Inflammatory macrophage treated with lipopolysaccharide for 4 hours (primary cell): ENCODE measurements at regions not wholly inside any gene's neighbourhood (a gene's known extent, or its start where the extent isn't known, plus 50 kb on each side); places are given as distances from the start of the nearest gene placed in this dataset.
A peak's percentile ranks its signal among the peaks of the same experiment; 100 is the strongest.
"Not testable (repeated sequence)": the region's sequence is repeated elsewhere in the genome, so short reads cannot be mapped to it uniquely, and the experiment has no call there.

Source experiments
- DNase-seq: peaks from one replicate; pipeline ENCODE4 v3.0.0-alpha.2; 2020

GRCh38 chr3:86793786-86794185, 197.2 kb downstream of the VGLL3 start:
- DNase-seq: no peak

- DNase-seq: no peak
These were observed 198.6 kb downstream of the VGLL3 start for GRCh38 chr3:86792316-86792715.

GRCh38 chr3:86790884-86791549, 199.9 kb downstream of the VGLL3 start:
- no peak for DNase-seq

- no peak for DNase-seq
These were observed 202.6 kb downstream of the VGLL3 start for GRCh38 chr3:86788371-86788770.

- DNase-seq: no peak
These were observed 203.9 kb downstream of the VGLL3 start for GRCh38 chr3:86787091-86787490.

- no peak for DNase-seq
These were observed 205.6 kb downstream of the VGLL3 start for GRCh38 chr3:86785386-86785785.

GRCh38 chr3:86782866-86783265, 208.1 kb downstream of the VGLL3 start:
- DNase-seq: no peak

GRCh38 chr3:86782286-86782685, 208.7 kb downstream of the VGLL3 start:
- no peak for DNase-seq

GRCh38 chr3:86774082-86774691, 216.8 kb downstream of the VGLL3 start:
- DNase-seq: peak; percentile 14

GRCh38 chr3:86772699-86773098, 218.2 kb downstream of the VGLL3 start:
- no peak for DNase-seq

GRCh38 chr3:86771741-86772512, 219.0 kb downstream of the VGLL3 start:
- no peak for DNase-seq

GRCh38 chr3:86766331-86766730, 224.6 kb downstream of the VGLL3 start:
- DNase-seq: no peak

GRCh38 chr3:86757322-86758179, 233.4 kb downstream of the VGLL3 start:
- not testable (repeated sequence) for DNase-seq

- DNase-seq: no peak
These were observed 242.9 kb downstream of the VGLL3 start for GRCh38 chr3:86748015-86748414.

GRCh38 chr3:86744051-86744450, 246.9 kb downstream of the VGLL3 start:
- DNase-seq: no peak

GRCh38 chr3:86743233-86743632, 247.7 kb downstream of the VGLL3 start:
- no peak for DNase-seq

GRCh38 chr3:86740751-86741150, 250.2 kb downstream of the VGLL3 start:
- peak; percentile 53 for DNase-seq

- no peak for DNase-seq
These were observed 251.7 kb downstream of the VGLL3 start for GRCh38 chr3:86739244-86739643.

GRCh38 chr3:86738684-86739083, 252.3 kb downstream of the VGLL3 start:
- DNase-seq: no peak

GRCh38 chr3:86737517-86737916, 253.4 kb downstream of the VGLL3 start:
- peak; percentile 17 for DNase-seq

GRCh38 chr3:86733257-86733656, 257.7 kb downstream of the VGLL3 start:
- DNase-seq: no peak

- no peak for DNase-seq
These were observed 259.4 kb downstream of the VGLL3 start for GRCh38 chr3:86731501-86731901.

GRCh38 chr3:86723433-86723832, 267.5 kb downstream of the VGLL3 start:
- no peak for DNase-seq
